K562 (cell line): ENCODE measurements at regions not wholly inside any gene's neighbourhood (a gene's known extent, or its start where the extent isn't known, plus 50 kb on each side); places are given as distances from the start of the nearest gene placed in this dataset.

Source experiments
- ATAC-seq: fragments of 200-7000 bp; cut with Tn5 transposase; 3 replicates; pipeline ENCODE4 v1.9.1; 2020; ENCODE audit warnings: moderate library complexity
- BruUV-seq: library from RNA; stranded (reverse); fragments of 400-500 nt; replicated peaks from 2 replicates; lab custom pipeline; 2021; lab: Mats Ljungman, UMichigan
- CTCF ChIA-PET: fragments of 300-600 bp; formaldehyde crosslinking; extraction: SDS; loops from one replicate; lab custom pipeline; 2021; ENCODE audit warnings: low intra/inter-chr PET ratio; lab: Yijun Ruan, JAX
- POLR2A ChIA-PET: fragments of 300-600, 350-650 bp; sonication (Branson Sonifier 250); formaldehyde crosslinking; extraction: SDS; loops from one replicate; lab custom pipeline; 2021; ENCODE audit warnings: antibody characterized with exemption, inconsistent platforms; lab: Yijun Ruan, JAX
- DNase-seq, 4 experiments: peaks; one replicate each; pipeline versions ENCODE4 v3.0.0 to v3.0.0-alpha.2; 2011 to 2018; ENCODE audit warnings: low spot score in 3 of 4, mixed read lengths in 3 of 4; ENCODE audit errors: extremely low read depth in 1 of 4
- FAIRE-seq: peaks from 2 replicates; lab custom pipeline; 2011; peaks lifted over from hg19 to GRCh38; lab: Jason Lieb, UNC
- H2AFZ ChIP-seq: 2 replicates; pipeline ENCODE4 v1.6.0; 2011; ENCODE audit warnings: low read depth, low read length, control low read depth, inconsistent platforms
- H3K27ac ChIP-seq: fragments of 200-600 bp; 3 replicates; pipeline ENCODE4 v1.8.0; 2011; ENCODE audit warnings: low read depth, mild to moderate bottlenecking, control low read depth, inconsistent platforms, low read length, moderate library complexity, mixed read lengths; ENCODE audit errors: extremely low read depth
- H3K27me3 ChIP-seq, 2 experiments: fragments of 300-600 bp in 1 of 2; 2 replicates in 1 of 2; 3 replicates in 1 of 2; pipeline versions ENCODE4 v1.6.0 to v1.8.0; 2011; ENCODE audit warnings: inconsistent platforms in 2 of 2, low read length in 2 of 2, mild to moderate bottlenecking in 1 of 2, mixed read lengths in 1 of 2, moderate library complexity in 1 of 2; ENCODE audit not compliant: control insufficient read depth in 2 of 2, insufficient read depth in 2 of 2
- H3K36me3 ChIP-seq: fragments of 300-600 bp; 3 replicates; pipeline ENCODE4 v1.8.0; 2011; ENCODE audit warnings: mild to moderate bottlenecking, low read length, inconsistent platforms; ENCODE audit not compliant: control insufficient read depth, insufficient read depth
- H3K4me1 ChIP-seq, 2 experiments: fragments of 200-600 bp in 1 of 2; replicated peaks in 1 of 2; 2 replicates in 1 of 2; 3 replicates in 1 of 2; pipeline versions ENCODE4 v1.5.1 to v1.8.0; 2011; ENCODE audit warnings: inconsistent platforms in 2 of 2, low read length in 2 of 2, mild to moderate bottlenecking in 1 of 2, mixed read lengths in 1 of 2, moderate library complexity in 1 of 2; ENCODE audit not compliant: control insufficient read depth in 2 of 2, insufficient read depth in 2 of 2
- H3K4me2 ChIP-seq: 2 replicates; pipeline ENCODE4 v1.6.1; 2011; ENCODE audit warnings: low read length, control low read depth, inconsistent platforms, mixed read lengths; ENCODE audit not compliant: insufficient read depth
- H3K4me3 ChIP-seq: fragments of 200-600 bp; sonication (generic), shearing (Covaris generic); 2 replicates; pipeline ENCODE4 v1.5.1; 2016; ENCODE audit warnings: control low read depth, inconsistent platforms
- H3K79me2 ChIP-seq: fragments of 200-600 bp; 3 replicates; pipeline ENCODE4 v1.8.0; 2011; ENCODE audit warnings: low read length, inconsistent platforms; ENCODE audit not compliant: control insufficient read depth, insufficient read depth
- H3K9ac ChIP-seq, 2 experiments: 2 replicates each; pipeline versions ENCODE4 v1.6.0 to v1.6.1; 2011; ENCODE audit warnings: low read depth in 2 of 2, low read length in 2 of 2, control low read depth in 1 of 2, inconsistent platforms in 1 of 2, mild to moderate bottlenecking in 1 of 2, mixed read lengths in 1 of 2; ENCODE audit not compliant: insufficient read depth in 1 of 2
- H3K9me1 ChIP-seq: one replicate; pipeline ENCODE4 v1.6.0; 2011; ENCODE audit warnings: inconsistent platforms, mild to moderate bottlenecking, low read length, moderate library complexity; ENCODE audit not compliant: control insufficient read depth, insufficient read depth
- H3K9me3 ChIP-seq: replicated peaks from 2 replicates; pipeline ENCODE4 v1.5.1; 2011; ENCODE audit warnings: low read depth, low read length, inconsistent platforms; ENCODE audit not compliant: control insufficient read depth, insufficient read depth
- H4K20me1 ChIP-seq: replicated peaks from 2 replicates; pipeline ENCODE4 v1.6.1; 2011; ENCODE audit warnings: low read length, inconsistent platforms, mixed read lengths; ENCODE audit not compliant: control insufficient read depth, insufficient read depth
- CREM ChIP-seq: IDR thresholded peaks from 2 replicates; pipeline ENCODE4 v1.6.1; 2014; ENCODE audit warnings: antibody characterized with exemption, low read depth
- HNRNPUL1 ChIP-seq: fragments of 200-400 bp; formaldehyde crosslinking; IDR thresholded peaks from 2 replicates; pipeline ENCODE4 v1.6.1; 2017; ENCODE audit warnings: low read length
- IRF9 ChIP-seq: fragments of 450-650 bp; IDR thresholded peaks from 2 replicates; pipeline ENCODE4 v1.6.1; 2016; ENCODE audit warnings: missing biosample characterization, missing genetic modification characterization
- MCM2 ChIP-seq: fragments of 450-650 bp; IDR thresholded peaks from 2 replicates; pipeline ENCODE4 v1.6.1; 2017; ENCODE audit warnings: low read depth, mild to moderate bottlenecking
- MTA1 ChIP-seq: fragments of 450-650 bp; IDR thresholded peaks from 2 replicates; pipeline ENCODE4 v1.6.1; 2017; ENCODE audit warnings: borderline replicate concordance
- NCOA6 ChIP-seq: fragments of 450-650 bp; IDR thresholded peaks from 2 replicates; pipeline ENCODE4 v1.6.1; 2017; ENCODE audit warnings: mild to moderate bottlenecking
- NFXL1 ChIP-seq: fragments of 450-650 bp; formaldehyde crosslinking; IDR thresholded peaks from 2 replicates; pipeline ENCODE4 v1.4.0; 2021; ENCODE audit warnings: mild to moderate bottlenecking
- PURB ChIP-seq: sonication (generic); formaldehyde crosslinking; IDR thresholded peaks from 2 replicates; pipeline ENCODE4 v1.9.0; 2021; ENCODE audit warnings: low read depth, mild to moderate bottlenecking, missing genetic modification reagents
- RBBP5 ChIP-seq: fragments of 200-600 bp; sonication (generic); IDR thresholded peaks from 2 replicates; pipeline ENCODE4 v1.6.1; 2012; ENCODE audit warnings: borderline replicate concordance, mild to moderate bottlenecking, low read length, control low read depth, inconsistent platforms; ENCODE audit not compliant: insufficient read depth, poor library complexity, severe bottlenecking
- SRF ChIP-seq, 2 experiments: fragments of 250-450, 450-650 bp in 1 of 2; sonication (Bioruptor Pico) in 1 of 2; sonication (generic) in 1 of 2; formaldehyde crosslinking; IDR thresholded peaks; 2 replicates each; pipeline versions ENCODE4 v1.5.0 to v1.5.1; 2020 to 2022; ENCODE audit warnings: mild to moderate bottlenecking in 1 of 2, missing genetic modification reagents in 1 of 2
- TEAD1 ChIP-seq, 2 experiments: fragments of 450-650 bp in 1 of 2; sonication (generic) in 1 of 2; formaldehyde crosslinking; IDR thresholded peaks; 2 replicates each; pipeline versions ENCODE4 v1.4.0 to v1.8.0; 2020 to 2022; ENCODE audit warnings: mild to moderate bottlenecking in 2 of 2, missing genetic modification reagents in 1 of 2
- ZBTB7A ChIP-seq: IDR thresholded peaks from 2 replicates; pipeline ENCODE4 v1.6.1; 2011; ENCODE audit warnings: low read depth, mild to moderate bottlenecking, low read length, moderate library complexity, borderline replicate concordance; ENCODE audit not compliant: control insufficient read depth
- ZBTB9 ChIP-seq: fragments of 450-650 bp; formaldehyde crosslinking; IDR thresholded peaks from 2 replicates; pipeline ENCODE4 v1.4.0; 2020; ENCODE audit warnings: mild to moderate bottlenecking, moderate library complexity
- ZC3H11A ChIP-seq: IDR thresholded peaks from 2 replicates; pipeline ENCODE4 v1.6.1; 2012; ENCODE audit warnings: low read depth, low read length, improper control_type of control experiment
- ZNF133 ChIP-seq: fragments of 250-450 bp; sonication (Bioruptor Pico); IDR thresholded peaks from 2 replicates; pipeline ENCODE4 v1.4.0; 2020; ENCODE audit warnings: mild to moderate bottlenecking
- WGBS: fragments of 100-300 bp; shearing (Covaris generic); methylation state at CpG from one replicate; pipeline ENCODE4 v1.1.6; 2016; ENCODE audit warnings: low coverage, mixed read lengths; ENCODE audit not compliant: insufficient coverage; ENCODE audit errors: missing lambda C conversion rate; 5-methylcytosine and 5-hydroxymethylcytosine counted together
- in situ Hi-C: fragments of 300-500 bp; cut with MboI; formaldehyde crosslinking; loops from 4 replicates; pipeline ENCODE4 v1.15.0; 2018; ENCODE audit warnings: inconsistent platforms, mixed read lengths
- intact Hi-C: fragments of 100-400 bp; cut with micrococcal nuclease; formaldehyde crosslinking; loops from 2 replicates; pipeline ENCODE4 v1.14.2; 2022
- TF ChIP-seq, protein P1 (sequence below): fragments of 250-450 bp; sonication (Bioruptor Pico); IDR thresholded peaks from 2 replicates; pipeline ENCODE4 v1.5.0; 2021; ENCODE audit warnings: mild to moderate bottlenecking, moderate library complexity
- TF ChIP-seq, protein P2 (sequence below): sonication (generic); formaldehyde crosslinking; IDR thresholded peaks from 2 replicates; pipeline ENCODE4 v1.8.0; 2022; ENCODE audit warnings: mild to moderate bottlenecking, missing genetic modification reagents

DNA sequence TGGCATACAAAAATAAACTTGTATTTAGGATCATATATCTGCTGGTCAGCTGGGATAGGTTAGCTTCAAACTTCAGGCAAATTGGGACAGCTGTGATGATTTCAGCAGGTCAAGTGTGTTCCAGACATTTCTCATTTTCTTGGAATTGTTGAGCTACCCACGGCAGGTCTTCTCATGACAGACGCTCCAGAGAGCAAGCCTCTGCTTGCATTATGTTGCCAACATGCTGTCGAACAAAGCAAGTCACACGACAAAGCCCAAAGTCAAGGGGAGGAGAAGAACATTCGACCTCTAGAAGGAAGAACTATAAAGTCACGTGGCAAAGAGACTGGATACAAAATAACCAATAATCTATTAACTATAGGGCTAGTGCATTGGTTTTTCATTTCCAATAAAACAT, 103.5 kb downstream of the RAB18 start:
- TF ChIP-seq, protein P1, sequence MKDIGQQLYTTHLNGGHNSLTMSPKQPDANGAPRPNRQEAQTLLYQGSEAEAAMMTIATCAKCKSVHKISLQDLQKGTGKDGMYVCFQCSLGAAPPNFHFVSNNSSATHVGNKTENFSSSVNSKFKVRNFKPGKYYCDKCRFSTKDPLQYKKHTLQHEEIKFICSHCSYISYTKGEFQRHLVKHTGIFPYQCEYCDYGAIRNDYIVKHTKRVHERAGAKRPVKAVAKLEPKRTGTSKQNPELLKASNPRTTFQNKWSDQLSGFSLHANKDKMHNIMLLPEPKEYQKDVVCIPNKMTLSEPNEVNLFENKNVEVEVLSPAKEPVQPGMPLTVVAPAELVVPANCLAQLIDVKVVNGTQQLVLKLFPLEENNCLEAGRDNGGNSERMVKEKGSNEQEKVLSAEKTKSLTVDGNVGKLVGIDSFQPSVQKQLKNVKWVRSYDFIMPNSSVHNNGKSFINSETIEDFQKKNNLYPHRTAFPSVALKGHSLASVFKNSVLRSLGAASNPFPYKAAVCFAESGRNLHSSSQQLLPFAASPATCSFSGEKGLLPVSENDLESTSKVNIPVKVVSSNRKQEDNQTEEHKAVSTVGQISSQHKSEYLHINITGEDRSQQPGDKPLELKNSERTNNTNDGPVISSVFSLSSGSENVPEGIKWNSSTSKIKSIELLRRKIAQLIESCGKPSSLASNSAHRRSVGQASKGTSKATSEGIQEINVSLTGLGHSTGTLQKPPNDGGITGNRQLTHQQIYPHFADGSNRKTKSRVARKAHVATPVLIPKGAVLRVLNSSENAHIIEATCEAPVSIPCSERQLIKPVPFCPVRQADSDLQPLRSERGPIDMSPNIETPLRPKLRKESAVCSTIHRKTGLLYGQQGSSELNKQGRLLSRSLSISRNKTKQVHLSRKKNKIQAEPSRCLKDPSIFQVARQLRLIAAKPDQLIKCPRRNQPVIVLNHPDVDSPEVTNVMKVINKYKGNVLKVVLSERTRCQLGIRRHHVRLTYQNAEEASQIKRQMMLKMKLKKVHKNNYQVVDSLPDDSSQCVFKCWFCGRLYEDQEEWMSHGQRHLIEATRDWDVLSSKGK (CRISPR knock-in tag), result no peak
- TF ChIP-seq ZBTB7A (no peak), RBBP5 (no peak), ZC3H11A (no peak), MCM2 (no peak), NCOA6 (no peak), NFXL1 (CRISPR knock-in tag) (no peak), IRF9 (tag) (no peak), SRF (CRISPR knock-in tag; IDR thresholded peaks at IDR 0.05) (no peak), CREM (no peak), HNRNPUL1 (no peak), TEAD1 (CRISPR knock-in tag; IDR thresholded peaks at IDR 0.05) (no peak), PURB (CRISPR knock-in tag) (no peak), ZBTB9 (no peak), ZNF133 (no peak), MTA1 (no peak)
- TF ChIP-seq, protein P2, sequence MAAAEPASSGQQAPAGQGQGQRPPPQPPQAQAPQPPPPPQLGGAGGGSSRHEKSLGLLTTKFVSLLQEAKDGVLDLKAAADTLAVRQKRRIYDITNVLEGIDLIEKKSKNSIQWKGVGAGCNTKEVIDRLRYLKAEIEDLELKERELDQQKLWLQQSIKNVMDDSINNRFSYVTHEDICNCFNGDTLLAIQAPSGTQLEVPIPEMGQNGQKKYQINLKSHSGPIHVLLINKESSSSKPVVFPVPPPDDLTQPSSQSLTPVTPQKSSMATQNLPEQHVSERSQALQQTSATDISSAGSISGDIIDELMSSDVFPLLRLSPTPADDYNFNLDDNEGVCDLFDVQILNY (CRISPR knock-in tag), result no peak
- in situ Hi-C loops (no loop called here), intact Hi-C loops (no loop called here)
- ATAC-seq (no peak), FAIRE-seq (no peak), DNase-seq (no peak)
- Histone ChIP-seq H3K9me3 (no peaks in the 10 kb centered on the region), H3K27me3 (no peaks in the 10 kb centered on the region), H3K9ac (no peak overlapping the region), H3K4me1 (no peaks in the 10 kb centered on the region), H4K20me1 (no peaks in the 10 kb centered on the region), H3K79me2 (no peaks in the 10 kb centered on the region), H3K36me3 (no peaks in the 10 kb centered on the region), H2AFZ (no peak overlapping the region), H3K27ac (no peak overlapping the region), H3K4me2 (no peak overlapping the region), H3K4me3 (no peak overlapping the region), H3K9me1 (peaks cover 3% of the 10 kb centered on the region)
- WGBS, result 0% methylated on average over 6 of the region's 6 CpGs
- ChIA-PET POLR2A (interaction anchor here (0.7 kb wide), 1 partner anchor 1574 kb away, joined by 3 read pairs; no protein-coding TSS in a partner anchor), CTCF (no interaction called here)
- no TSS peak for BruUV-seq
